ENCODE measurements at regions not wholly inside any gene's neighbourhood (a gene's known extent, or its start where the extent isn't known, plus 50 kb on each side); places are given as distances from the start of the nearest gene placed in this dataset.

GRCh38 chr4:125760201-125760819, 445.6 kb downstream of the FAT4 start:
- TF ChIP-seq POLR2A (IDR thresholded peaks at IDR 0.05) (no peak), CTCF (IDR thresholded peaks at IDR 0.05 in 8 of 11, conservative IDR thresholded peaks at IDR 0.05 in 3 of 11) (no peak), POLR2AphosphoS5 (IDR thresholded peaks at IDR 0.05) (no peak)
- no peaks in the 10 kb centered on the region for H3K9me3 ChIP-seq
- 80 to 93% (median 86%) methylated on average over 2 of the region's 2 CpGs for WGBS, 5 donors

GRCh38 chr4:125760956-125761355, 446.2 kb downstream of the FAT4 start:
- intact Hi-C loops (cut with DNase I; ENCODE audit: low total_unique reads): no loop called here
- WGBS, 5 donors: 70 to 81% (median 76%) methylated on average over 3 of the region's 3 CpGs
- no peak for DNase-seq

More at GRCh38 chr4:125760201-125760819, 445.6 kb downstream of the FAT4 start:
- Histone ChIP-seq H3K4me1 (no peaks in the 10 kb centered on the region), H3K27ac (no peak overlapping the region), H3K4me3 (no peak overlapping the region), H3K27me3 (replicated peaks in 1 of 7) (no peaks in the 10 kb centered on the region), H3K36me3 (no peaks in the 10 kb centered on the region)
- intact Hi-C loops (cut with DNase I; ENCODE audit: low total_unique reads): no loop called here
- no peak for DNase-seq

GRCh38 chr4:125762537-125762936, 447.8 kb downstream of the FAT4 start:
- intact Hi-C loops (cut with DNase I; ENCODE audit: low total_unique reads): no loop called here

More at GRCh38 chr4:125760956-125761355, 446.2 kb downstream of the FAT4 start:
- Histone ChIP-seq H3K27ac (no peak overlapping the region), H3K4me1 (no peaks in the 10 kb centered on the region), H3K27me3 (replicated peaks in 1 of 7) (no peaks in the 10 kb centered on the region), H3K9me3 (no peaks in the 10 kb centered on the region), H3K36me3 (no peaks in the 10 kb centered on the region), H3K4me3 (no peak overlapping the region)
- TF ChIP-seq POLR2A (IDR thresholded peaks at IDR 0.05): no peak
- no peak for TF ChIP-seq CTCF (IDR thresholded peaks at IDR 0.05 in 8 of 11, conservative IDR thresholded peaks at IDR 0.05 in 3 of 11)
- no peak for TF ChIP-seq POLR2AphosphoS5 (IDR thresholded peaks at IDR 0.05)

GRCh38 chr4:125765941-125766340, 451.2 kb downstream of the FAT4 start:
- Histone ChIP-seq H3K9me3 (no peaks in the 10 kb centered on the region), H3K4me1 (no peaks in the 10 kb centered on the region), H3K27ac (no peak overlapping the region), H3K4me3 (no peak overlapping the region), H3K36me3 (no peaks in the 10 kb centered on the region), H3K27me3 (replicated peaks in 1 of 7) (no peaks in the 10 kb centered on the region)
- DNase-seq: no peak
- TF ChIP-seq POLR2AphosphoS5 (IDR thresholded peaks at IDR 0.05) (no peak), POLR2A (IDR thresholded peaks at IDR 0.05) (no peak), CTCF (IDR thresholded peaks at IDR 0.05 in 8 of 11, conservative IDR thresholded peaks at IDR 0.05 in 3 of 11) (no peak)
- intact Hi-C loops (cut with DNase I; ENCODE audit: low total_unique reads): no loop called here

More at GRCh38 chr4:125762537-125762936, 447.8 kb downstream of the FAT4 start:
- no peaks in the 10 kb centered on the region for H3K9me3 ChIP-seq
- 54 to 72% (median 69%) methylated on average over 3 of the region's 3 CpGs for WGBS, 5 donors
- H3K36me3 ChIP-seq: no peaks in the 10 kb centered on the region
- H3K27ac ChIP-seq: no peak overlapping the region
- TF ChIP-seq POLR2AphosphoS5 (IDR thresholded peaks at IDR 0.05): no peak
- TF ChIP-seq POLR2A (IDR thresholded peaks at IDR 0.05): no peak
- no peak for TF ChIP-seq CTCF (IDR thresholded peaks at IDR 0.05 in 8 of 11, conservative IDR thresholded peaks at IDR 0.05 in 3 of 11)
- H3K4me3 ChIP-seq: no peak overlapping the region
- DNase-seq: no peak
- no peaks in the 10 kb centered on the region for H3K4me1 ChIP-seq
- H3K27me3 ChIP-seq (replicated peaks in 1 of 7): no peaks in the 10 kb centered on the region

All from spleen (tissue), 11 donors.